GM18498 (cell line): ENCODE measurements at regions not wholly inside any gene's neighbourhood (a gene's known extent, or its start where the extent isn't known, plus 50 kb on each side); places are given as distances from the start of the nearest gene placed in this dataset.

ENCODE experiments used
- ATAC-seq: cut with Tn5 transposase; IDR thresholded peaks from one replicate; pipeline ENCODE4 v1.9.1; 2021; ENCODE audit warnings: mild to moderate bottlenecking, moderate library complexity; ENCODE audit not compliant: unreplicated experiment

GRCh38 chr5:85813146-85813545 lies 804.6 kb upstream of the COX7C start:
- ATAC-seq: no peak

DNA sequence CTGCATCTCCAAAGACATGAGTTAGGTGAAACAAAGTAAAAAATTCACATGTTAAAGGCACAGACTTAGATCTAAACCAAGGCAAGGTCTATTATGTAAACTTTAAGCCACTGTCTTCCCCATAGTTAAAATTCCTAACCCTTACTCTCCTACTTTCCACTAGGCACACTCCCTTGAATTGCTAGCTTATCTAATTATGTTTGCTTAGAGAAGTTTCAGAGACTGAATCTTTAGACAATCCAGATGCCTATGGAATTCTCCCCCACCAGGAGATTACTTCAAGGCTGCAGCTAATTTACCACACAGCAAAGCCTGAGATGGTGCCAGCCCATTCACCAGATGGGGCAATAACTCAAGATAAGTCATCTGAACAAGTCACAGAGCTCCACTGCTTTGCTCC lies 803.1 kb upstream of the COX7C start:
- ATAC-seq: no peak

GRCh38 chr5:85823462-85824426 lies 794.0 kb upstream of the COX7C start:
- ATAC-seq: no peak

GRCh38 chr5:85838781-85839180 lies 779.0 kb upstream of the COX7C start:
- no peak for ATAC-seq

- no peak for ATAC-seq
Observed at GRCh38 chr5:85841653-85842052, 776.1 kb upstream of the COX7C start.

GRCh38 chr5:85843535-85843934 lies 774.2 kb upstream of the COX7C start:
- no peak for ATAC-seq

- ATAC-seq: no peak
Observed at GRCh38 chr5:85849411-85849810, 768.3 kb upstream of the COX7C start.

GRCh38 chr5:85865296-85865695 lies 752.4 kb upstream of the COX7C start:
- ATAC-seq: no peak

- ATAC-seq: no peak
Observed at GRCh38 chr5:85868070-85868469, 749.7 kb upstream of the COX7C start.

DNA sequence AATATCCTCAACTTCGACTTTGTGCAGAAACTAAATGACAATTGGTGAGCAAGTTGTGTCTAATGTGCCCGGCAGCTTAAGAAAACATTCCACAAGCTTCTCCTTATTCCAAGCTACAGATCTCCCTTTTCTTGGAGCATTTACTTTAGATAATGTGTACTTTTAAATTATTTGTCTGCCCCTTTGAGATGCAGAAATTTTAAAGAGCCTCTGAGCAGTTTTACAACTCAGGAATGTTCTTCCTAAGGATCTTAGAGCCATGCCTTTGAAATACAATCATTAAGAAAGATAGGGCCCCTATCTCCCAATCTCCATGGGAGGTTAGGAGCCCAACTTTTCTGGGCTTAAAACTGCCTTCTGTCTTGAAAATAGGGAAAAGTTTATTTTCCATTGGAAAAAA lies 723.7 kb upstream of the COX7C start:
- ATAC-seq: no peak

DNA sequence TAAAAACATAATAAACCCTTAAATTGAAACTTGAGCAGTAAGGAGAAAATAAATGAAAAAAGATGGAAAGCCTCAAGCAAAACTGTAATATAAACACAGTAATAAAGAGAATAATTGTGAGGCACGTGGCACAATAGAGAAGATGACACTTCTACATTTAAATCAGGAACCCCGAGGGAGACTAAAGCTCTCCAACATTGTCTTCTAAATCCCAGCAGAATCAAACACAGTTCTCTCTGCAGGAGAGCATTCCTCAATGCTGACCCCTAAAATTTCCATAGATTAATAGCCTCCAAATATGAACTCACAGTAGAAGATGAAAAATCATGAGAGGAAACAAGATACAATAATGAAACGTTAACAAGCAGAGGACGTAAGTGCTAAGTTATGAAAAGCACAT lies 721.2 kb upstream of the COX7C start:
- no peak for ATAC-seq

DNA sequence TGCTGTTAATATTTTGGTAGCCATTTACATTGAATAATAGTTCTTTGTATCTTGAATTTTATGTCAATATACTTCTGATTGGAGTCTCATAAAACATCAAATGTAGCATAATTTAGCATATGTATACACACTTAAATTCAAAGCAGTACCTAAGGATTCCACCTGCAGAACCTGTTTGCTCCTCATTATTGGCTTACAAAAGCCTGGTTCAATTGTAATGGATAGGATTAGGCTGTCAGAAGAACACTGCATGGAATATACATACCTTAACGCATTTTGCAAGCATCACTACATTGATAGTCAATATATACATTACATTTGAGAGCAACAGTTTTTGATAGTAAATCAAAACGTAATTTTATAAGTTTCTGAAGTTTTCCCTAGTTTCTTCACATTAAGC lies 711.3 kb upstream of the COX7C start:
- no peak for ATAC-seq

DNA sequence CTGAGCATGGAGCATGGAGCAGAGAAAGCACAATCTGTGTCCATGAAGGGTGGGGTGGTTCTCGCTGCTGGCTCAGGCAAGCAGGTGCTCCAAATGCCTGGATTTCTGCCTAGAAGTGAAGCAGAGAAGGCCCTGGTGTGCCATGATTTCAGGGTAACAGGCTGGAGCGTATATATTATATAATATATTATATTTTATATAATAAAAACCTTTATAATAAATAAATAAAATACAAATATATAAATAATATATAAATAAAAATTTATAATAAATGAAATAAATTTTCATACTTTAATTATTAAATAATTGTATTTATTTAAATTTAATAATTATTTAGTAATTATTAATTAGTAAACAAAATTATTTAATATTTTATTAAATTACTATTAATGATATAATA lies 707.4 kb upstream of the COX7C start:
- ATAC-seq: no peak

DNA sequence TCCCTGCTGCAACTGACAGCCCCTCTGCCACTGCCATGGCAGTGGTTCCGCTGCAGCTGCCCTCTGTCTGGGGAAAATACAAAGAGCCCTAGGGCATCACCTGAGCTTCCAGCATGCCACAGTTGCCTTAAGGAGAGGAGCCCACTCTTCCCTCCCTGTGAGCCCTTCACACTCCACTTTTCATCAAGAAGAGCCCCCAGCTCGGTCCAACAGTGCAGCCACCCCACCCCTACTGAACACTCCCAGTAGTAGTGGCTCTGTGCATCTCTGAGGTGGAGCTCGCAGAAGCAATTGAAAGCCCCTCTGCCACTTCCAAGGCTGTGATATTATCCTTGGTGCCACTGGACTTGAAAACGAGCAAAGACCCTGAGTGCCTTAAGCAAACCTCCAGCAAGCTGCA lies 696.8 kb upstream of the COX7C start:
- ATAC-seq: no peak

GRCh38 chr5:85921590-85921989 lies 696.2 kb upstream of the COX7C start:
- ATAC-seq: no peak

DNA sequence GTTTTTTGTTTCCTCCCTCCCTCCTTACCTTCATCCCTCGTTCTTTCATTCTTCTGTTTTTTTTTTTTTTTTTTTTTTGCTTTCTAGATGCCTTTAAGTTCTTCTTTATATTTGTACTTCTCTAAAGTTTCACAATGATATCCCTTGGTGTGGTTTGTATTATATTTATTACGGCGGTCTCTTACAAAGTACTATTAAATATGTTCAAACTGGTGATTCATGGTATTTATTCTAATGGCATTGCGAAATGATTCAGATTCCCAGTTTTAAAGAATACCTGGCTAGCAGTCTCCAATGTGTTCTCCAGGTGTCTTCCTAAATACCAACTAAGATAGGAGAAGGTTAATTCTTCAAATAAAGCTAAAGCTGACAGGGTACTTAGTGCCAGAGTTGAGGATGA lies 690.1 kb upstream of the COX7C start:
- no peak for ATAC-seq

GRCh38 chr5:85929713-85930112 lies 688.0 kb upstream of the COX7C start:
- no peak for ATAC-seq

- no peak for ATAC-seq
Observed at GRCh38 chr5:85931220-85931619, 686.5 kb upstream of the COX7C start.

- no peak for ATAC-seq
Observed at GRCh38 chr5:85938201-85938600, 679.5 kb upstream of the COX7C start.

- no peak for ATAC-seq
Observed at GRCh38 chr5:85951707-85952210, 666.0 kb upstream of the COX7C start.

DNA sequence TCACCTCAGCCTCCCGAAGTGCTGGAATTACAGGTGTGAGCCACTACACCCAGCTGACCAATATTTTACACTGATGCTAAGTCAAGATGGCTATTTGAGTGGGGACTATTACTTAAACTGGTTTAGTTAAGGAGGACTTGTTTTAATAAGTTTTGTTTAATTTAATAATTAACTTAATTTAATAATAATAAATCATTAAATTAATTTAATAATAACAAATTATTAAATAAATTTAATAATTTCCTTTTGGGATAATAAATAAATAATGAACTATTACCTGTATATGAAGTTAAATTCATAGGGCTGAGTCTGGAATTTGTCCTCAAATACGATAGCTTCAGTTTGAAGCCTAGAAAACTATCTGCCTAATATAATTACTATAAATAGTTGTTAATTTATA lies 665.1 kb upstream of the COX7C start:
- no peak for ATAC-seq

DNA sequence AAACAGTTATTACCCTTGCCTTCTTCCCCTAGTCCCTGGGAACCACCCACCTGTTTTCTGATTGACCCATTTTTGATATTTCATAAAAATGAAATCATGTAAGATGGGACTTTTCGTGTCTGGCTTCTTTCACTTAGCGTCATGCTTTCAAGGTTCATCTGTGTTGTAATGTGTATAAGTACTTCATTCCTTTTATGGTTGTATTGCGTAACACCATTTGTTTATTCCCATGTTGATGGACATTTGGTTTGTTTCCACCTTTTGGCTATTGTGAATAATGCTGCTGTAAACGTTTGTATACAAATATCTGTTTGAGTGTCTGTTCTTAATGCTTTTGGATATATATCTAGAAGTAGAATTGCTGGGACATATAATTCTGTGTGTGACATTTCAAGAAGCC lies 650.1 kb upstream of the COX7C start:
- ATAC-seq: no peak

- no peak for ATAC-seq
Observed at GRCh38 chr5:85972539-85972938, 645.2 kb upstream of the COX7C start.
